ENCODE measurements at regions not wholly inside any gene's neighbourhood (a gene's known extent, or its start where the extent isn't known, plus 50 kb on each side); places are given as distances from the start of the nearest gene placed in this dataset.
"Not testable (repeated sequence)": the region's sequence is repeated elsewhere in the genome, so short reads cannot be mapped to it uniquely, and the experiment has no call there.

GRCh38 chr6:144493035-144493910 lies 208.1 kb downstream of the UTRN start:
- POLR2A ChIA-PET, result no interaction called here
- no peaks in the 10 kb centered on the region for H3K9me3 ChIP-seq (ENCODE audit: control insufficient read depth in 1 of 2, insufficient read depth in 1 of 2, low read length in 2 of 2)
- no peaks in the 10 kb centered on the region for H3K27me3 ChIP-seq (ENCODE audit: control insufficient read depth in 1 of 2, insufficient read depth in 2 of 2, low read length in 2 of 2)
- intact Hi-C loops (cut with DNase I, micrococcal nuclease), result no loop called here
- peaks cover 83% of the 10 kb centered on the region for H3K36me3 Mint-ChIP-seq (ENCODE audit: low read depth)
- H3K27me3 Mint-ChIP-seq, result no peaks in the 10 kb centered on the region
- H3K4me1 Mint-ChIP-seq (ENCODE audit: low read depth), result peaks cover 19% of the 10 kb centered on the region
- no peaks in the 10 kb centered on the region for H3K9me3 Mint-ChIP-seq
- no peaks in the 10 kb centered on the region for H3K4me1 ChIP-seq (ENCODE audit: insufficient read depth, low read length)
- no peak for TF ChIP-seq CTCF (IDR thresholded peaks at IDR 0.05)
- no peak overlapping the region for H3K27ac ChIP-seq (ENCODE audit: low read depth in 1 of 2, low read length in 2 of 2)
- CTCF ChIA-PET, result no interaction called here
- H3K36me3 ChIP-seq (ENCODE audit: insufficient read depth, low read length), result peaks cover 73% of the 10 kb centered on the region
- no peak overlapping the region for H3K27ac Mint-ChIP-seq
- no peak overlapping the region for H3K4me3 ChIP-seq (ENCODE audit: low read length)
- ATAC-seq (ENCODE audit: poor library complexity) (no peak), DNase-seq (no peak)
- H3K4me3 Mint-ChIP-seq, result no peak overlapping the region

- H3K9me3 ChIP-seq (ENCODE audit: control insufficient read depth in 1 of 2, insufficient read depth in 1 of 2, low read length in 2 of 2); H3K4me3 Mint-ChIP-seq; intact Hi-C loops (cut with DNase I, micrococcal nuclease); DNase-seq; H3K4me3 ChIP-seq (ENCODE audit: low read length); H3K4me1 ChIP-seq (ENCODE audit: insufficient read depth, low read length); H3K27ac Mint-ChIP-seq; H3K27ac ChIP-seq (ENCODE audit: low read depth in 1 of 2, low read length in 2 of 2); H3K9me3 Mint-ChIP-seq; POLR2A ChIA-PET; H3K27me3 Mint-ChIP-seq; H3K27me3 ChIP-seq (ENCODE audit: control insufficient read depth in 1 of 2, insufficient read depth in 2 of 2, low read length in 2 of 2); ATAC-seq (ENCODE audit: poor library complexity); CTCF ChIA-PET: not testable (repeated sequence)
- peaks cover 75% of the 10 kb centered on the region for H3K36me3 ChIP-seq (ENCODE audit: insufficient read depth, low read length)
- H3K36me3 Mint-ChIP-seq (ENCODE audit: low read depth), result peaks cover 90% of the 10 kb centered on the region
- H3K4me1 Mint-ChIP-seq (ENCODE audit: low read depth), result peaks cover 26% of the 10 kb centered on the region
Measured at GRCh38 chr6:144495076-144495475, 209.9 kb downstream of the UTRN start.

- Mint-ChIP-seq H3K9me3 (no peaks in the 10 kb centered on the region), H3K4me1 (ENCODE audit: low read depth) (peaks cover 32% of the 10 kb centered on the region), H3K27ac (no peak overlapping the region), H3K4me3 (no peak overlapping the region), H3K36me3 (ENCODE audit: low read depth) (peaks cover 83% of the 10 kb centered on the region), H3K27me3 (no peaks in the 10 kb centered on the region)
- H3K9me3 ChIP-seq (ENCODE audit: control insufficient read depth in 1 of 2, insufficient read depth in 1 of 2, low read length in 2 of 2), result no peaks in the 10 kb centered on the region
- no peak for TF ChIP-seq CTCF (IDR thresholded peaks at IDR 0.05)
- DNase-seq (no peak), ATAC-seq (ENCODE audit: poor library complexity) (no peak)
- H3K27ac ChIP-seq (ENCODE audit: low read depth in 1 of 2, low read length in 2 of 2), result no peak overlapping the region
- H3K4me1 ChIP-seq (ENCODE audit: insufficient read depth, low read length), result no peaks in the 10 kb centered on the region
- H3K4me3 ChIP-seq (ENCODE audit: low read length), result no peak overlapping the region
- H3K36me3 ChIP-seq (ENCODE audit: insufficient read depth, low read length), result peaks cover 58% of the 10 kb centered on the region
- POLR2A ChIA-PET, result no interaction called here
- CTCF ChIA-PET, result no interaction called here
- no peaks in the 10 kb centered on the region for H3K27me3 ChIP-seq (ENCODE audit: control insufficient read depth in 1 of 2, insufficient read depth in 2 of 2, low read length in 2 of 2)
- intact Hi-C loops (cut with DNase I, micrococcal nuclease), result no loop called here
Measured at GRCh38 chr6:144497650-144498049, 212.5 kb downstream of the UTRN start.

Measured in CD4-positive, alpha-beta T cell (primary cell).